ENCODE measurements at regions not wholly inside any gene's neighbourhood (a gene's known extent, or its start where the extent isn't known, plus 50 kb on each side); places are given as distances from the start of the nearest gene placed in this dataset.

DNA sequence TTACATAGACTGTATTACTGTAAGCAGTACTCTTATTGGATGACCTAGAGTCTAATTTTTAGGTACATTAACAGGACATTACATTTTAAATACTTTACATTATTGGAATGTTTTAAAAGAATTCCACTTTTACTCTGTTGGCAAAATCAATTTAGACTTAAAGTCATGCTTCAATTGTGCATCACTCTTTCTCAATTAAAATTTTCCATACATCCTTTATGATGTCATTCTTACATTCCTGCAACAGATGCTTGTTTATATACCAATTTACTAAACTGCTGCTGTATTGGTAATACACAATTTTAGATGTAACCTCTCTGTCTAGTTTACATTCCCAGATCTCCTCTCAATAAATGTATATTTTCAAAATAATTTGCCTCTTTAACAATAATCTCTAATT is 440.1 kb downstream of the ZEB2 start:
- no peak for DNase-seq (ENCODE audit: low read depth)

DNA sequence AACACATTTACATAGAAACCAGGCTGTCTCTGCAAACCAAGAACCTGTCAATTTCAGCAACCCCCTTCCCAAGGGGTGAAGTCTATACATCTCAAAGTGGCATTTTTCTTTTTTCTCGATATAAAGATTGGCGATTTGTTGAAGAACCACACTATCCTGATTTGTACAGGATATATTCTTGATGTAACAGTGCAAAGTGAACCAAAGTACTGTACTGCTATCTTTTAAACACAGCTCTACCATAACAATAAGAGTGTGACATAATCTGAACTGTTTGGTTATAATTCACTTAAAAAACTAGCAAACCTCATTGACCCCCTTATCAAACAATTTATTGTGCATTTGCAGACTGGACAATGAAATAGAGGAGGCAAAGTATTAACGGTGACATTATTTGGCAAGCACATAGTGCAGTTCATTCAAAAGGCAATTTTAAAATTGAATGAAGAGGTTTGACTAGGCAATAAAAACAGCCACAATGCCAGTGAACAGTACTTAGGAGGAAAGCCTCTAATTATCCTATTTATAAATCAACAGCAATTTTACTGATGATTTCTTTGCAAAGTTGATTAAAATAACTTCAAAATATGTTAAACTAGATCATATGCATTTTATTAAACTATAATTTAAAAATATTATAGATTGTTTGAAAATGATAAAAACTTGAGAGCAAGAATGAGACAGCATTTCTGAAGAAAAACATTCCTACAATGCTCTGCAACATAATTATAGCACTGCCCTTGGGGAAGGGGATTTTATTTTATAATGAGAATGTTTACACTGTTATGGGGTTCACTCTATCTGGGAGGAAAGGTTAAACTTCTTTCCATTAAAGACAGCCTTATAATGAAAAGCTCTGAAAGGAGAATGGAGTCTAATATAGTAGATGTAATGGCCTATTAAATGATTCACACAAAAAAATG is 440.9 kb downstream of the ZEB2 start:
- DNase-seq (ENCODE audit: low read depth), result no peak

DNA sequence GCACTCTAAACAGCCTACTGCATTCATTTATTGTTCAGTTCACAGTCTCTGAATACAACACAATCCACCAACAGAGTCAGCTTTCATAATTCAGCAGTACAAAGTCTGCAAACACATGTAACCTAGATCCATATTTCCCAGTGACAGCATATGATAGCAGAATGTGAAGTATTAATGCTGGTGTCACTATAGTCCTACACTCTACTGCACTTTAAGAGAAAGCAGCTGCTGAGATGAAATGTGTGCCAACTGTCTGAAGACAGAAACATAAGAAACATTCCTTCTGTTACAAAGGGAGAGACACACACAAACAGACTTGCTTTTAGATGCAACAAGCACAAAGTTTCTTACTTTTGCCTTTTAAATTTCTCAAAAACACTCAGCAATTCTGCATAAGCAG is 441.8 kb downstream of the ZEB2 start:
- DNase-seq (ENCODE audit: low read depth), result no peak

DNA sequence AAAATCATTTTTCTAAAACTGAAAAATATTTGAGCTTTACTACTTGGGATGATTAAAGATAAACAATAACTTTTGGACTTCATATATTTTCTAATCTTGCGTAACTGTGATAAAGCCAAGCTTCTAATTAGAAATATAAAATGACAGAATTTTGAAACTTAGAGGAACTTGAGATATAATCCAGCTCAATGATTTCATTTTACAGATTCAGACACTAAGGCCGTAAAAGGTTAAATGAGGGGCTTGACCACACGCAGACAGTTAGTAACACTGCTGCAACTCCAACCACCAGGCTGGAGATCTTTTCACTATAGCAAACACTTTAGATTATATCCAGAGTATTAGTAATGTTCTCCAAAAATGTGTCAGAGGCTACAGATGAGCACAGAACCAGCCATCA is 445.5 kb downstream of the ZEB2 start:
- no peak for DNase-seq (ENCODE audit: low read depth)

DNA sequence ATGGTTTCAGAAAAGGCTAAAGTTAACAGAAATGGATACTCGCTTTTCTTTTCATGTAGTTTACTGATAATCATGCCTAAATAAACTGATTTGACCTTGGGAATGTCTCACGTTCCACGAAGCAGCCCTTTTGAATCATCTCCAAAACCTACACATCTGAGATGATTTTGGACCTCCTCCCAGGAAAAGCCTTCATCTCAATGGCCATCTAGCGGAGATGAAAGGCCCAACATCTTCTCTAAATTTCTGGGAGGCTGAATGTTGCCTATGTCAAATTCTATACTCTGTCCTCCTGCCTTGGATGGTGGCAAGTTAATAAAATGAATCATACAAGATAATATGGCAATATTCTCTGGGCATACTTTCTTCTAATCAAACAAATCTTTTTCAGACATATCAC is 448.5 kb downstream of the ZEB2 start:
- no peak for DNase-seq (ENCODE audit: low read depth)

DNA sequence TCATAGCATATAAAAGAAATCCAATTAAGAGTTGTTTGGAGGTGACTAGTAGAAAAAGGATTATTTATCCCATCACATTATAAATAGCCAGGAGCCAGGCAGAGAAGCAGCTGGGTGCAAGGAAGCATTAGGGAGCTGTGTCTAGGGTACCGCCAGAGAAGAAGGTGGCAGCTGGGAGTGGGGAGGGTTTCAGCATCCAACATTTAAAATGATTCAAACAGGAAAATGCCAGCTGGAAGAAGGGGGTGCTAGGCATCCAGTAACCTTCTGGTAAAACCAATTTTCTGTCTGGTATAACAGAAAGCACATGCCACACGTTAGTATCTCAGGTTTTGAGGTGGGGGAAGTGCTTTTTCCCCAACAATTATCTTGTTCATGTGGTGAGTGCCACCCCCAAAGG is 452.4 kb downstream of the ZEB2 start:
- no peak for DNase-seq (ENCODE audit: low read depth)

DNA sequence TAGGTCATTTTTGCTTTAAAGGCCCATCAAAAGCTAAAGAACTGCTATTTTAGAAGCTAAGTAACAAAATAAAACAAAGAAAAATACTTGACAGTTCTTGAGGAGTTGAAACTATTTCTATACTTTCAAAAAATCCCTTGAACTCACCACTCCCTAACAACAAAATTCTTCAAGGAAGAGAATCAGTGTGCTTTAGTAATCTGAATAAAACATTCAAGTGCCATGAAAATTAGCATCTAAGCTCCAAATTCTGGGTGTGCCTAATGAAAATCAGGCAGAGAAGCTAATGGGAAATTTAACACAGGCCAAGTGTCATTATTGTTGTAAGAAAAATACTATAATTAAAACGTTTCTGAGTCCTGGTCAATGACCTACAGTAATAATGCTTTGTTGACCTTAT is 456.3 kb downstream of the ZEB2 start:
- DNase-seq (ENCODE audit: low read depth), result no peak

DNA sequence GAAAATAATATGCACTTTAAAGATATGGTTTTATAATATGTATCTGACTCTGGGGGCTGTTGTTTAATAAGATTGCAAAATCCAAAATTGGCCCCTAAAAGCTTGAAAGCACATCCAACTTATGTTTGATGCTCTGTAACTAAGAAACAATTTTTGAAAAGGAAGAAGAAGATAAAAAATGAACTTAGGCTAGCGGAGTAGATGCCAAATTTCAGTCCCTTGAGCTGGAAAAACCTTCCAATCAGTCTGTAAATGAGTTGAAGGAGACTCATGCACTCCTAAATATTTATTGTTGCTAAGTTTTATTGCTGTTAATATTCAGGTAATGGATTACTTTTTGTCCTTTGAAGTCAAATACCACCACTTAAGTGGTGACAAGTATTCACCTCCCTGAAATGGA is 465.0 kb downstream of the ZEB2 start:
- no peak for DNase-seq (ENCODE audit: low read depth)

DNA sequence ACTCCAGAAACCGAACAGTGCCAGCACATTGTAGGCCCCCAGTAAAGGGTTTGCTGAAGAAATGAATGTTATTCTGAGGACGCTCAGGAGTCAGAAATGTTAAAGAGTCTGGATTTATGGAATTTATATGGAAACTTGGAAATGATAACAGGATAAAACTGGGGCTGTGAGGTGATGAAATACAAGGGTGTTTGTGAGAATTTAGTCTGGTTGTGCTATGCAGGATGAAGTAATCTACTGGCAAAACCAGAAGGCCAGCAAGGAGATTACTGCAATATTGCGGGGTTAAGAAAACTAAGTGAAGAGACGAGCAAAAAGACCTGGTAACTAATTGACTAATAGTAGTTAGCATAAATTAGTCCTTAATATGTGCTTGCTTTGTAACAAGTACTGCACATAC is 467.8 kb downstream of the ZEB2 start:
- no peak for DNase-seq (ENCODE audit: low read depth)

DNA sequence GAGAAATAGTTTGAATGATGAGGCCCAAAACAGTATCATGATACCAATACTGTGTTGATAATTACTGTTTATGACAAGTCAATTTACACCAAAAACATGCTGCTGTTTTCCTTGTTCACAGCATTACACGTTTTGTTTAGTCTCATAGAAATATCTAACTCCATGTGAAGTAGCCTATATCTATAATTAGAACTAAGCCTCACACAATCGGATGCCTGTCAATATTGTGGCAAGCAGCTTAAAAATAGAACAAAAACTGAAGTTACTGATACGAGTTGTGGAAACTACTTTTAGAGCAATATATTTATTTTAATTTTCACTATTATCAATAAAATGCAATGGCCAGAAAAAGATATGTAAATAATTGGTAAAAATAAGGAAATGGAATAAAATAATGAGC is 470.8 kb downstream of the ZEB2 start:
- no peak for DNase-seq (ENCODE audit: low read depth)

DNA sequence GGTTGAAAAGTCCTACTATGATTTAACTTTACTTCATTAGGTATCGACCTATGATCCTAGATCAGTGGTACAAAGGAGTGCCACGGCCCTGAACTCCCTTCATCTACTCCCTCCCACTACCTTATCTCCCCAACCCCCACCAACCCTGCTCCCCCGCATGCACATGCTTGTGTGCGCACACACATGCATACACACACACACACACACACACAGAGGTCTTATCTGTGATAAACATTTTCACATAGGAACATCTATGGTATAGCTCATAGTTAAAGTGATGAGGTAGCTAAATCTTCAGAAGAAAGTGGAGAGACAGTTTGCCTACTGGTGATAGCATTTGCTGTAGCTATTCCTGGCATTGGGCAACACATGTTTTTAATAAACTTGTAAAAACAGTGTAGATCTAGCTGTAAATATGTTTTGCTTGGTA is 471.3 kb downstream of the ZEB2 start:
- DNase-seq (ENCODE audit: low read depth), result no peak

DNA sequence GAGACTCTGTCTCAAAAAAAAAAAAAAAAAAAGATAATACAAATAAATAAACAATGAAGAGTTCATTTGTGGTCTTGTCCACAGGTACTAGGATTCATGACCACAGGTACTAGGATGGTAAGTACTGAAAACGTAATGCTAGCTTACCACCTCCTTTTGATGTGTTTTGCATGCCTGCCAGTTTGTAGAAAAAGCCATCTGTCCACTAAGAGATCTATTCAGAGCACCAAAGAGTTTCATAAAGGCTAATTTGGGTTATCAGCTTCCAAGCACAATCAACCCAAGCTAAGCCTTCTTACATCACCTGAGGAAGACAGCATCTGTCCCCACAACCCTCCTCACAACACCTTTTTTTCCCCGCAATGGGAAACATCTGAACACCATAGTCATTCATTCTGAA is 477.2 kb downstream of the ZEB2 start:
- no peak for DNase-seq (ENCODE audit: low read depth)

DNA sequence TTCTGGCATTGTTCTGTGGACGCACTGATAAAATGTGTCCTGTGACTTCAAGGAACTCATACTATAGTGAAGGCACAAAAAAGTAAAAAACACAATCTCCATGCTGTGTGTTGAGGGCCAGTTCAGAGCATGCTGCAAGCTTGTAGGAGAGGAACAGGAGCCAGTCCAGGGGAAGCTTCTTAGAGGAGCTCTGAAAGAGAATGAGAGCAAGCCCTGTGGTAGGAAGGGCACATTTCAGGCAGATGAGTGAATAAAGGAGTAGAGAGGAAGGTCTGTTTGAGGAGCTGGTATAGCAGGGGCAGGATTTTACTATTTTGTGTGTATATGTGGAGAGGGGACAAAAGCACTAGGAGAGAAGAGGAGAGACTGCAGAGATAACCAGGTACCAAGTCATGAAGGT is 478.3 kb downstream of the ZEB2 start:
- DNase-seq (ENCODE audit: low read depth), result no peak

DNA sequence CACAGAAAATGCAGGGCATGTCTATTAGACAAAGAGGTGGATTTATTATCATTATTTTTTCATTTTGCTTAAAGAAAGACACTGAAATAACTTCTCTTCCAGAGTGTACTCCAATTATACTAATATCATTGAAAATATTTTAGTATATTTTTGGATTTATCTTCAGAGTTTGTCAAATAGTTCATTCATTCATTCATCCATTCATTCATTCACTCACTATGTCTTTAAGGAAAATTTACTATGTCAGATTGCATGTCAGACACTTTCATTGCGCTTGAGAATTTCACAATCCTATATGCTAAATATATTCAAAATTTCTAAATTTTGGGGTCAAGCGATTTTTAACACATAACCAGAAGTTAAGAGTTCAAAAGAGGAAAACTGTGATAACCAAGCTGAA is 479.1 kb downstream of the ZEB2 start:
- no peak for DNase-seq (ENCODE audit: low read depth)

DNA sequence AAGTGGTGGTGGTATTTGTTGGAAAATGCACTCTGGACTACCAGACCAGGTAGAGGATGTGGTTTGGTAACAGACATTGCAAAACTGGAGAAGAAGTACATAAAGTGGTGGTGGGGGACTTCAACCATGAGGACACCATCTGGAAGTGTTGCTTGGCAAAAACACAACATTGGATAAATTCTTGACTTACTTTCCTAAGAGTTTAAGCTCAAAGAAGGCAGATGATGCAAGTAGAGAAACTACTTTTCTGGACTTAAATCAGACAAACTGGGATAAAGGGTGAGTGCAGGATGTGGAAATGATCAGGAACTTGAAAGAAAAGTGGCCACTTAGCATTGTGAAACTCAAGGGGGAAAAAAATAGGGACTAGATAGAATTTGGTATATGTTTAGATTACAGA is 487.4 kb downstream of the ZEB2 start:
- DNase-seq (ENCODE audit: low read depth), result no peak

DNA sequence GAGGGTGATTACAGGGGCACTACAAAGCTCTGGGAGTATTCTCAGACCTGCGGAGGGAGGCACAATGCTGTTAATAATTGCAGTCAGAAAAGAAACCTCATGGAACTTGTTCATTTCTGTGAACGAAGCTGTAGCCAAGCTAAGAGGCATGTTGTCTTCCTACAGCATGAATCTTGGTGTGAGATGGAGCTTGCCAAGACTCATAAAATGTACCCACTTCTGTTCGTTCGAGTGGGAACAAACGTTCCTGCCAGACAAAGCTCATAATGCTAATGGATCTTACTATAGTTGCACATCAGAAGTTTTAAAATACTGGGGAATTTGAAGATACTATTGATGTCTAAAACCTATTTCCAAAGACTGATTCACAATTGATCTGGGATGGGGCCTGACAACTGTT is 489.1 kb downstream of the ZEB2 start:
- no peak for DNase-seq (ENCODE audit: low read depth)

DNA sequence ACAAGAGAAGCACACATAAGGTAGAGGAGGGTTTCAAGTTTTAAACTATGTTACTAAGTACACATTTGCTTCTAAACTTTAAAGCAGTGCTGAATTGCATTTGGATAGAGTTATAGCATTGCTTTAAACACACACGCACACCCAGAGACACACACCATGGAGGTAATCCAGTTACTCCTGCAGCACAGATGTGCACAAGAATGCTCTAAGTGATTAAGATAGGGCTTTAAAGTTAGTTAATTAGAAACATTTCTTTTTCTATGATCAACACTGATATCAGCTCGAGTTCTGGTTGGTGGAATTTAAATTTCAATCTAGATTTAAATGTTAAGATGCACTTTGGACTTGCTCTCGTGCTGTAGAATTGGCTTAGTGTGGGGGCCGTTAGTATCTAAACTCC is 492.3 kb downstream of the ZEB2 start:
- DNase-seq (ENCODE audit: low read depth), result no peak

DNA sequence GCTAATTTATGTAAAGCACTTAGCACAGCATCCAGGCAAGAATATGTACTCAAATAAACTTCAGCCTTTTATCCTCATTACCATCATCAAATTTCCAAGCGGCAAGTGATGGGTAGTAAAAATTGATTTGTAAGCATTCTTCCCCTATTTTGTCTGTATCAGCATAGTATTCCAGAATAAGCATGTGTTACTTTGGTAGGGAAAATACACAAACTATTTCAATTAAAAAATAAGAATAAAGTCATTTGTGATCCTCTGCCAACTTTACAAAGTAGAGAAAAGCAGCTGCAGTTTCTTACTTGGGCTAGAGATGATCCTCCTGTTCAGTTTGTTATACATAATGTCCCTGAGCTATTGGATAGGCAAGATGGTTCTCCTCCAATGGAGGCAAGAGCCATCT is 493.2 kb downstream of the ZEB2 start:
- DNase-seq (ENCODE audit: low read depth), result no peak

DNA sequence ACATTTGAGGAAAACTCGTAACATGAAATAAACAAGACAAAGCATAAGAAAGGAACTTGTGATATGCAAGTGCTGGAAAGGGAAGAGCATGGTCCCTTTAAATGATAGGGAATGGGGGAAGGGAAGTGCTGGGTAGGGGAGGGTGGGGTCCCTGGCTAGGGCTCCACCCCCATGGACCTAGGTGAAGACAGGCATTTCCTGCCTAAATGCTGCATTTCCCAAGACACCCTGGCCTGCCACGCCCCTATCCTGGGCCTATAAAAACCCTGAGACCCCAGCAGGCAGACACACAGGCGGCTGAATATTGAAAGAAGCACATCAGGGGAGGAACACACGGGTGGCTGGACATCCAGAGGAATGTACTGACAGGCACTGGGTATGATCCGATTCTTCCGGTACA is 499.9 kb downstream of the ZEB2 start:
- no peak for DNase-seq (ENCODE audit: low read depth)

DNA sequence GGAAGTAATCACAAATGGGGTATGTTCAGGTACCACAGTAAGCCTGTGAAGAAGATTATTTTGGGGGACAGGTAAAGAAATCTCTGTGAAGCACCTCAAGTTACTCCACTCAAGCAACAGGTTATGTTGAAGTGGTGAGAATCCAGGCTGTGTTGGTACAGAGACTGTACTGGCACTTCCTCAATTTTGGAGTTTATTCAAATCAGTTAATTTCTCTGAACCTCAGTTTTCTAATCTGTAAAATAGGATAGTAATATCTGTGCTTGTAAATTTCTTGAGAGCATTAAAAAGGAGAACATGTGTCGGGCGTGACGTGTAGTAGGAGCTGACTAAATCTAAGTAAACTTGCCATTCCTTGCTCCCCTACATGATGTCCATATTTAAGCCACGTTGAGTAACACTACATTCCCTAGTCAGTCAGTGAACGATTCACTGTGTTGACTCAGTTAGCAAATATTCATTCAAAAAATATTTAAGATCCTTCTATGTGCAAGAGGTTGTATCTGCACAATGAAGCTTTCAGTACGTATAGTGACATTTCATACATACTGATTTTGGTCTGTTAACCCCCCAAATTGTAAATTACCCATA is 504.2 kb downstream of the ZEB2 start:
- DNase-seq (ENCODE audit: low read depth), result no peak

DNA sequence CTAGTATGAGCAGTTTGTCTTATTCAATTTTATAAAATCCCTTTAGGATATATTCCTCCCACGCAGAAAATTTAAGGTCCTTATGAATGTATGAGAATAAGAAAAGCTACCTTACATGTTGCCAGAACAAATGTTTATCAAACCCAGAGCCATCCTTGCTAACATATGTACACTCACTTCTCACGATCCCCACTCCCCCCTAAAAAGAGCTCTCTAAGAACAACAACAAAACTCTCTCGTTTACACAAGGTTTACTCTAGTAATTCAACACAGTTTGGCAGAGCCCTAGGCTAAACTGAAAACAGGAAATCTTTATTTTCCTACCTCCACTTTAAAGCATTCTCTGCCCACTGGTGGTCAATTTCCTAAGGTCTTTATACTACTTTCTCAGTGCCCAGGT is 504.9 kb downstream of the ZEB2 start:
- no peak for DNase-seq (ENCODE audit: low read depth)

DNA sequence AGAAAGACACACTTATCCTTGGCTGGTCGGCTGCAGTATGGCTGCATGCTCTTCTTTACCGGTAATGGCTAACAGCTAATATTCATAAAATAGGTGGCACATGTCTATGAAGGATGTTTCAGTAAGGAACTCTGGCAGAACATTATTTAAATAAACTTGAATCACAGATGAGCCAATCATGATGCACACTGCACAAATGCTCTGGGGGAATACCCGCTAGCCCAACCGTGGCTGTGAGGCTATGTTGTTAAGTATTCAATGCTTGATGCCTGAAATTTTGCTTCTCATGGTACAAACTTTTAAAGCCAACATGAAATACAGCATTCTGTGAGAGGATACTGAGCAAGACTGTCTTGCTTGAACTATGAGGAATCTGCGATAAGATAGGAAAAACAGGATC is 505.8 kb downstream of the ZEB2 start:
- no peak for DNase-seq (ENCODE audit: low read depth)

DNA sequence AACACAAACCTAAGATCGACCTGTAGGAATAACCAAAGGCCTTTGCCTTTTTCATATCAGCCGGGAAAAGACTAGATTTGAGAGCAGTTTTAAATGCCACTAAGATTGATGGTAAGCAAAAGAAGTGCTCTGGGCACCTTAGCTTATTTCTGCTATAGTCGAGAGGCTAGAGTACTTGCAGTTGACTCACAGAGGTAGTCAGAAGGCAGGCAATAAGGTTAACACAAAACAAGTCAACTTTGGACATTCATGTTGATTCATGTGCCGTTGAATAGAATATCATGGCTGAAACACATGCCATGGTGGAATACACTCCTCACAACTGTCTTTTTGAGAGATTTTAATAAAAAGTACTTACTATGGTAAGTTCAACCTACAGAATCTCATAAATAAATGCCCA is 507.6 kb downstream of the ZEB2 start:
- DNase-seq (ENCODE audit: low read depth), result no peak

DNA sequence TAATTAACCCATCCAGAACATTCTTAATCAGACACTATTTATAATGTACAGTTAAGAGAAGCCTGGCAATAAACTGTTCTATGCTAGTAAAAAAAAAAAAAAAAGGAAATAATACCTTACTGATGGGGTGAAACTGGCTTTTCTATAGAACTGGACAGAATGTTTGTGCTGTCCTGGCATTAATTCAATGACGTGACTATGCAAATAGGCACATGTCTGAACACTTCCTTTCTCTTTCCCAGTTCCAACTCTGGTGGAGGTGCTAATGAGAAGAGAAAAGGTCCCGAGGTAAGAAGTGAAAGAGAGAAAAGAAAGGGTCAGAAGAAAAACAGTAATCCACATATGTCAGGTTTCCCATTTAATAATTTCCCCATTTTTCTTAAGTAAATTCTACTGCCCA is 508.4 kb downstream of the ZEB2 start:
- DNase-seq (ENCODE audit: low read depth), result no peak

Data from activated T-cell treated with anti-CD3 and anti-CD28 coated beads for 24 hours (primary cell).